NB4 (cell line): ENCODE measurements at regions not wholly inside any gene's neighbourhood (a gene's known extent, or its start where the extent isn't known, plus 50 kb on each side); places are given as distances from the start of the nearest gene placed in this dataset.

Source experiments
- POLR2A ChIP-seq: IDR thresholded peaks from 2 replicates; pipeline ENCODE4 v1.6.1; 2011; ENCODE audit warnings: mild to moderate bottlenecking; ENCODE audit not compliant: insufficient read length; ENCODE audit errors: extremely low read depth
- TF ChIP-seq, protein P1 (sequence below): IDR thresholded peaks from one replicate; pipeline ENCODE4 v1.5.1; 2012; ENCODE audit warnings: low read depth, low read length
- TF ChIP-seq, protein P2 (sequence below): IDR thresholded peaks from 2 replicates; pipeline ENCODE4 v1.6.1; 2011; ENCODE audit warnings: low read depth, low read length

DNA sequence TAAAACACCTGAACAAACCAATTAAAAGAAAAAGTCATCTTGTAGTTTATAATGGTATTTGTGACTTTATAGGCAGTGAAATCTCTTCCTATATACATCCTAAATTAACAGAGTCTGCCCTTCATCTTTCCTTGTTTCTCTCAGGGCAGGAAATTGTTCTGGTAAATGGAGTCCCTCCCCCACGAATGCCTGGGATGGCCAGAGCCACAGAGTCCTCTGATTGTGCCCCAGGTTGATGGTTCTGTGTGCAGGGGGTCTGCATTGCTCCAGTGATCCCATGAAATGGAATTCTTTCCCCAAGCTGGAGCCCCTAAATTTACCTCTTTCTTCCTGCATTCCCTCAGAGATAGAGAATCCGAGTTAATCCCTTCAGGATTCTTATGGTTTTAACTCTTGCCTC, 155.5 kb downstream of the MTX2 start:
- TF ChIP-seq, protein P1, sequence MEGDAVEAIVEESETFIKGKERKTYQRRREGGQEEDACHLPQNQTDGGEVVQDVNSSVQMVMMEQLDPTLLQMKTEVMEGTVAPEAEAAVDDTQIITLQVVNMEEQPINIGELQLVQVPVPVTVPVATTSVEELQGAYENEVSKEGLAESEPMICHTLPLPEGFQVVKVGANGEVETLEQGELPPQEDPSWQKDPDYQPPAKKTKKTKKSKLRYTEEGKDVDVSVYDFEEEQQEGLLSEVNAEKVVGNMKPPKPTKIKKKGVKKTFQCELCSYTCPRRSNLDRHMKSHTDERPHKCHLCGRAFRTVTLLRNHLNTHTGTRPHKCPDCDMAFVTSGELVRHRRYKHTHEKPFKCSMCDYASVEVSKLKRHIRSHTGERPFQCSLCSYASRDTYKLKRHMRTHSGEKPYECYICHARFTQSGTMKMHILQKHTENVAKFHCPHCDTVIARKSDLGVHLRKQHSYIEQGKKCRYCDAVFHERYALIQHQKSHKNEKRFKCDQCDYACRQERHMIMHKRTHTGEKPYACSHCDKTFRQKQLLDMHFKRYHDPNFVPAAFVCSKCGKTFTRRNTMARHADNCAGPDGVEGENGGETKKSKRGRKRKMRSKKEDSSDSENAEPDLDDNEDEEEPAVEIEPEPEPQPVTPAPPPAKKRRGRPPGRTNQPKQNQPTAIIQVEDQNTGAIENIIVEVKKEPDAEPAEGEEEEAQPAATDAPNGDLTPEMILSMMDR = no peak
- no peak for TF ChIP-seq POLR2A
- TF ChIP-seq, protein P2, sequence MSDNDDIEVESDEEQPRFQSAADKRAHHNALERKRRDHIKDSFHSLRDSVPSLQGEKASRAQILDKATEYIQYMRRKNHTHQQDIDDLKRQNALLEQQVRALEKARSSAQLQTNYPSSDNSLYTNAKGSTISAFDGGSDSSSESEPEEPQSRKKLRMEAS = no peak
